PC-9 (cell line): ENCODE measurements at regions not wholly inside any gene's neighbourhood (a gene's known extent, or its start where the extent isn't known, plus 50 kb on each side); places are given as distances from the start of the nearest gene placed in this dataset.

Source experiments
- BruUV-seq: library from RNA; stranded (reverse); fragments of 400-500 nt; replicated peaks from 2 replicates; lab custom pipeline; 2021; lab: Mats Ljungman, UMichigan
- CTCF ChIA-PET: fragments of 300-600 bp; sonication (Branson Sonifier 250); formaldehyde crosslinking; loops from one replicate; lab custom pipeline; 2022; ENCODE audit warnings: antibody characterized with exemption; lab: Charles Lee
- POLR2A ChIA-PET: fragments of 300-600 bp; sonication (Branson Sonifier 250); formaldehyde crosslinking; loops from one replicate; lab custom pipeline; 2022; ENCODE audit warnings: antibody characterized with exemption; ENCODE audit not compliant: unreplicated experiment; lab: Charles Lee
- DNase-seq, 2 experiments: peaks; one replicate each; pipeline versions ENCODE4 v3.0.0 to v3.0.0-alpha.2; 2015 to 2022; ENCODE audit warnings: mixed read lengths in 1 of 2
- H2AFZ ChIP-seq: fragments of 200-600 bp; sonication (generic); 2 replicates; pipeline ENCODE4 v1.8.1; 2017; ENCODE audit warnings: antibody characterized with exemption
- H3F3A ChIP-seq: fragments of 200-600 bp; sonication (generic); 2 replicates; pipeline ENCODE4 v1.8.1; 2017; ENCODE audit warnings: antibody characterized with exemption, mild to moderate bottlenecking, low read depth; ENCODE audit not compliant: insufficient read depth
- H3K27ac ChIP-seq: fragments of 200-600 bp; sonication (generic); 2 replicates; pipeline ENCODE4 v1.6.1; 2016; ENCODE audit warnings: mixed run types
- H3K27me3 ChIP-seq: fragments of 200-600 bp; sonication (generic); 2 replicates; pipeline ENCODE4 v1.6.1; 2016; ENCODE audit warnings: low read depth, mixed run types; ENCODE audit not compliant: insufficient read depth
- H3K36me3 ChIP-seq: fragments of 200-600 bp; sonication (generic); 2 replicates; pipeline ENCODE4 v1.6.1; 2016; ENCODE audit warnings: low read depth, mixed run types
- H3K4me1 ChIP-seq: fragments of 200-600 bp; sonication (generic); replicated peaks from 2 replicates; pipeline ENCODE4 v1.6.1; 2016; ENCODE audit warnings: mixed run types; ENCODE audit not compliant: insufficient read depth
- H3K4me2 ChIP-seq: fragments of 200-600 bp; sonication (generic); 2 replicates; pipeline ENCODE4 v1.6.1; 2017; ENCODE audit warnings: mixed run types
- H3K4me3 ChIP-seq: fragments of 200-600 bp; sonication (generic); 2 replicates; pipeline ENCODE4 v1.6.1; 2016; ENCODE audit warnings: mixed run types
- H3K79me2 ChIP-seq: fragments of 200-600 bp; sonication (generic); 2 replicates; pipeline ENCODE4 v1.6.1; 2017; ENCODE audit warnings: low read depth, mixed run types
- H3K9me2 ChIP-seq: fragments of 200-600 bp; sonication (generic); 2 replicates; pipeline ENCODE4 v1.8.1; 2017; ENCODE audit warnings: mild to moderate bottlenecking; ENCODE audit not compliant: insufficient read depth
- H3K9me3 ChIP-seq: fragments of 200-600 bp; sonication (generic); 2 replicates; pipeline ENCODE4 v1.8.1; 2016; ENCODE audit warnings: low read depth; ENCODE audit not compliant: insufficient read depth
- H4K20me1 ChIP-seq: fragments of 200-600 bp; sonication (generic); 2 replicates; pipeline ENCODE4 v1.8.1; 2017; ENCODE audit not compliant: insufficient read depth
- CTCF ChIP-seq: fragments of 200-600 bp; sonication (generic); conservative IDR thresholded peaks from 2 replicates; pipeline ENCODE4 v1.6.1; 2017; ENCODE audit warnings: mixed run types, antibody characterized with exemption, mild to moderate bottlenecking, moderate library complexity
- EZH2 ChIP-seq: fragments of 200-600 bp; sonication (generic); IDR thresholded peaks from 2 replicates; pipeline ENCODE4 v1.8.0; 2017; ENCODE audit warnings: antibody characterized with exemption, low read depth
- intact Hi-C: fragments of 100-400 bp; cut with micrococcal nuclease; formaldehyde crosslinking; loops from one replicate; pipeline ENCODE4 v1.10.0; 2022; ENCODE audit not compliant: unreplicated experiment

GRCh38 chr1:4174291-4175200, 274.5 kb upstream of the C1orf174 start:
- TF ChIP-seq CTCF (no peak), EZH2 (no peak)
- no peaks in the 10 kb centered on the region for H3F3A ChIP-seq
- POLR2A ChIA-PET = no interaction called here
- H3K36me3 ChIP-seq = no peaks in the 10 kb centered on the region
- H3K27ac ChIP-seq = no peak overlapping the region
- no TSS peak for BruUV-seq
- H3K9me2 ChIP-seq = no peaks in the 10 kb centered on the region
- H3K4me1 ChIP-seq = no peaks in the 10 kb centered on the region
- no peaks in the 10 kb centered on the region for H3K9me3 ChIP-seq
- intact Hi-C loops = no loop called here
- no peak overlapping the region for H2AFZ ChIP-seq
- no peaks in the 10 kb centered on the region for H4K20me1 ChIP-seq
- no peak overlapping the region for H3K4me3 ChIP-seq
- no peak for DNase-seq
- CTCF ChIA-PET = no interaction called here
- no peak overlapping the region for H3K4me2 ChIP-seq
- H3K27me3 ChIP-seq = peaks cover 45% of the 10 kb centered on the region
- no peaks in the 10 kb centered on the region for H3K79me2 ChIP-seq

- ChIA-PET CTCF (no interaction called here), POLR2A (no interaction called here)
- no peak overlapping the region for H3K27ac ChIP-seq
Measured at GRCh38 chr1:4175566-4176405, 275.7 kb upstream of the C1orf174 start.

More at GRCh38 chr1:4175566-4176405, 275.7 kb upstream of the C1orf174 start:
- no peak for TF ChIP-seq EZH2
- no peak for TF ChIP-seq CTCF
- Histone ChIP-seq H3K36me3 (no peaks in the 10 kb centered on the region), H2AFZ (no peak overlapping the region), H3K4me2 (no peak overlapping the region), H4K20me1 (no peaks in the 10 kb centered on the region), H3K79me2 (no peaks in the 10 kb centered on the region), H3K27me3 (peaks cover 38% of the 10 kb centered on the region), H3K9me3 (no peaks in the 10 kb centered on the region), H3K4me1 (no peaks in the 10 kb centered on the region), H3K4me3 (no peak overlapping the region), H3F3A (no peaks in the 10 kb centered on the region), H3K9me2 (no peaks in the 10 kb centered on the region)
- no TSS peak for BruUV-seq
- intact Hi-C loops = no loop called here
- no peak for DNase-seq
